HG03571 (cell line): ENCODE measurements at regions not wholly inside any gene's neighbourhood (a gene's known extent, or its start where the extent isn't known, plus 50 kb on each side); places are given as distances from the start of the nearest gene placed in this dataset.
"Not testable (repeated sequence)": the region's sequence is repeated elsewhere in the genome, so short reads cannot be mapped to it uniquely, and the experiment has no call there.

ENCODE experiments used
- ATAC-seq: cut with Tn5 transposase; IDR thresholded peaks from one replicate; pipeline ENCODE4 v1.9.1; 2021; ENCODE audit not compliant: unreplicated experiment

- no peak for ATAC-seq
Observed at GRCh38 chr16:86858501-86858900, 280.2 kb downstream of the FOXL1 start.

- ATAC-seq: not testable (repeated sequence)
Observed at GRCh38 chr16:86861270-86861858, 283.0 kb downstream of the FOXL1 start.

GRCh38 chr16:86862595-86863280 is 284.4 kb downstream of the FOXL1 start:
- no peak for ATAC-seq

- no peak for ATAC-seq
Observed at GRCh38 chr16:86863609-86864008, 285.3 kb downstream of the FOXL1 start.

- ATAC-seq: no peak
Observed at GRCh38 chr16:86864586-86864985, 286.2 kb downstream of the FOXL1 start.

- ATAC-seq: no peak
Observed at GRCh38 chr16:86865851-86866662, 287.7 kb downstream of the FOXL1 start.

- no peak for ATAC-seq
Observed at GRCh38 chr16:86866986-86867722, 288.8 kb downstream of the FOXL1 start.

- ATAC-seq: no peak
Observed at GRCh38 chr16:86868070-86868469, 289.7 kb downstream of the FOXL1 start.

- ATAC-seq: no peak
Observed at GRCh38 chr16:86868786-86869185, 290.4 kb downstream of the FOXL1 start.

- ATAC-seq: no peak
Observed at GRCh38 chr16:86869288-86870022, 291.1 kb downstream of the FOXL1 start.

- no peak for ATAC-seq
Observed at GRCh38 chr16:86870380-86870779, 292.0 kb downstream of the FOXL1 start.

GRCh38 chr16:86872131-86872530 is 293.8 kb downstream of the FOXL1 start:
- no peak for ATAC-seq

GRCh38 chr16:86872833-86873232 is 294.5 kb downstream of the FOXL1 start:
- no peak for ATAC-seq

GRCh38 chr16:86874141-86874540 is 295.8 kb downstream of the FOXL1 start:
- ATAC-seq: no peak

- ATAC-seq: no peak
Observed at GRCh38 chr16:86876499-86876898, 298.1 kb downstream of the FOXL1 start.

- no peak for ATAC-seq
Observed at GRCh38 chr16:86877108-86877507, 298.8 kb downstream of the FOXL1 start.

GRCh38 chr16:86877835-86878234 is 299.5 kb downstream of the FOXL1 start:
- no peak for ATAC-seq

- ATAC-seq: no peak
Observed at GRCh38 chr16:86878236-86879080, 300.1 kb downstream of the FOXL1 start.

- ATAC-seq: no peak
Observed at GRCh38 chr16:86879268-86879667, 300.9 kb downstream of the FOXL1 start.
